ENCODE measurements at regions not wholly inside any gene's neighbourhood (a gene's known extent, or its start where the extent isn't known, plus 50 kb on each side); places are given as distances from the start of the nearest gene placed in this dataset.
A peak's percentile ranks its signal among the peaks of the same experiment; 100 is the strongest.

- no peak for FAIRE-seq
- no peak overlapping the region for H3K4me2 ChIP-seq (ENCODE audit: low read length)
- no peaks in the 10 kb centered on the region for H3K36me3 Mint-ChIP-seq (ENCODE audit: low read depth, unreplicated experiment)
Observed at GRCh38 chr6:9121549-9121948, 686.2 kb upstream of the SLC35B3 start.

GRCh38 chr6:9116026-9116425 lies 680.7 kb upstream of the SLC35B3 start:
- DNase-seq (ENCODE audit: low read depth) (peak; percentile 66), FAIRE-seq (peak; percentile 72)
- H3K4me1 Mint-ChIP-seq (ENCODE audit: low read depth, unreplicated experiment): peaks cover 10% of the 10 kb centered on the region
- Histone ChIP-seq H3K79me2 (ENCODE audit: insufficient read depth, low read length) (no peaks in the 10 kb centered on the region), H3K4me2 (ENCODE audit: low read length) (peak overlapping the region; percentile 62), H3K36me3 (ENCODE audit: insufficient read depth, low read length) (no peaks in the 10 kb centered on the region), H3K4me3 (ENCODE audit: insufficient read depth, low read depth, low read length) (no peak overlapping the region), H3K4me1 (ENCODE audit: insufficient read depth, low read length) (peaks cover 10% of the 10 kb centered on the region), H2AFZ (ENCODE audit: low read depth, low read length) (peak overlapping the region; percentile 53), H3K27ac (ENCODE audit: low read depth, low read length) (peak overlapping the region; percentile 29), H3K9me3 (ENCODE audit: insufficient read depth, low read depth, low read length) (no peaks in the 10 kb centered on the region), H4K20me1 (ENCODE audit: insufficient read depth, low read length) (no peaks in the 10 kb centered on the region), H3K9ac (ENCODE audit: low read length) (no peak overlapping the region), H3K27me3 (ENCODE audit: insufficient read depth, low read length) (no peaks in the 10 kb centered on the region)
- TF ChIP-seq CTCF (IDR thresholded peaks at IDR 0.05; ENCODE audit: insufficient read depth, low read depth, low read length): no peak
- no peak for TF ChIP-seq EZH2 (IDR thresholded peaks at IDR 0.05; ENCODE audit: insufficient read depth, low read length)
- H3K4me3 Mint-ChIP-seq (ENCODE audit: unreplicated experiment): no peak overlapping the region
- H3K9me3 Mint-ChIP-seq (ENCODE audit: unreplicated experiment): peaks cover 3% of the 10 kb centered on the region
- H3K27me3 Mint-ChIP-seq (ENCODE audit: low read depth, unreplicated experiment): no peaks in the 10 kb centered on the region
- H3K27ac Mint-ChIP-seq (ENCODE audit: unreplicated experiment): peak overlapping the region; percentile 55
- no peaks in the 10 kb centered on the region for H3K36me3 Mint-ChIP-seq (ENCODE audit: low read depth, unreplicated experiment)

More at GRCh38 chr6:9121549-9121948, 686.2 kb upstream of the SLC35B3 start:
- no peak overlapping the region for H3K9ac ChIP-seq (ENCODE audit: low read length)
- no peaks in the 10 kb centered on the region for H4K20me1 ChIP-seq (ENCODE audit: insufficient read depth, low read length)
- Mint-ChIP-seq H3K27me3 (ENCODE audit: low read depth, unreplicated experiment) (no peaks in the 10 kb centered on the region), H3K4me3 (ENCODE audit: unreplicated experiment) (no peak overlapping the region), H3K9me3 (ENCODE audit: unreplicated experiment) (no peaks in the 10 kb centered on the region), H3K27ac (ENCODE audit: unreplicated experiment) (no peak overlapping the region), H3K4me1 (ENCODE audit: low read depth, unreplicated experiment) (peaks cover under 1% of the 10 kb centered on the region)
- no peak overlapping the region for H3K4me3 ChIP-seq (ENCODE audit: insufficient read depth, low read depth, low read length)
- H3K9me3 ChIP-seq (ENCODE audit: insufficient read depth, low read depth, low read length): no peaks in the 10 kb centered on the region
- no peaks in the 10 kb centered on the region for H3K36me3 ChIP-seq (ENCODE audit: insufficient read depth, low read length)
- H3K27me3 ChIP-seq (ENCODE audit: insufficient read depth, low read length): no peaks in the 10 kb centered on the region
- H2AFZ ChIP-seq (ENCODE audit: low read depth, low read length): no peak overlapping the region
- DNase-seq (ENCODE audit: low read depth): no peak
- H3K27ac ChIP-seq (ENCODE audit: low read depth, low read length): no peak overlapping the region
- TF ChIP-seq EZH2 (IDR thresholded peaks at IDR 0.05; ENCODE audit: insufficient read depth, low read length): no peak
- no peak for TF ChIP-seq CTCF (IDR thresholded peaks at IDR 0.05; ENCODE audit: insufficient read depth, low read depth, low read length)
- peaks cover 1% of the 10 kb centered on the region for H3K4me1 ChIP-seq (ENCODE audit: insufficient read depth, low read length)
- no peaks in the 10 kb centered on the region for H3K79me2 ChIP-seq (ENCODE audit: insufficient read depth, low read length)

- Histone ChIP-seq H3K27ac (ENCODE audit: low read depth, low read length) (no peak overlapping the region), H3K9ac (ENCODE audit: low read length) (no peak overlapping the region), H3K27me3 (ENCODE audit: insufficient read depth, low read length) (no peaks in the 10 kb centered on the region), H3K4me1 (ENCODE audit: insufficient read depth, low read length) (peaks cover 10% of the 10 kb centered on the region), H3K4me2 (ENCODE audit: low read length) (no peak overlapping the region), H3K9me3 (ENCODE audit: insufficient read depth, low read depth, low read length) (no peaks in the 10 kb centered on the region), H4K20me1 (ENCODE audit: insufficient read depth, low read length) (no peaks in the 10 kb centered on the region), H3K79me2 (ENCODE audit: insufficient read depth, low read length) (no peaks in the 10 kb centered on the region), H2AFZ (ENCODE audit: low read depth, low read length) (no peak overlapping the region), H3K36me3 (ENCODE audit: insufficient read depth, low read length) (no peaks in the 10 kb centered on the region), H3K4me3 (ENCODE audit: insufficient read depth, low read depth, low read length) (no peak overlapping the region)
- FAIRE-seq (no peak), DNase-seq (ENCODE audit: low read depth) (no peak)
- Mint-ChIP-seq H3K9me3 (ENCODE audit: unreplicated experiment) (peaks cover 3% of the 10 kb centered on the region), H3K27ac (ENCODE audit: unreplicated experiment) (no peak overlapping the region), H3K27me3 (ENCODE audit: low read depth, unreplicated experiment) (no peaks in the 10 kb centered on the region), H3K4me1 (ENCODE audit: low read depth, unreplicated experiment) (peaks cover 10% of the 10 kb centered on the region), H3K36me3 (ENCODE audit: low read depth, unreplicated experiment) (no peaks in the 10 kb centered on the region), H3K4me3 (ENCODE audit: unreplicated experiment) (no peak overlapping the region)
- TF ChIP-seq EZH2 (IDR thresholded peaks at IDR 0.05; ENCODE audit: insufficient read depth, low read length) (no peak), CTCF (IDR thresholded peaks at IDR 0.05; ENCODE audit: insufficient read depth, low read depth, low read length) (no peak)
Observed at GRCh38 chr6:9112544-9112943, 677.2 kb upstream of the SLC35B3 start.
